PC-9 (cell line): ENCODE measurements at regions not wholly inside any gene's neighbourhood (a gene's known extent, or its start where the extent isn't known, plus 50 kb on each side); places are given as distances from the start of the nearest gene placed in this dataset.

ENCODE experiments used
- BruUV-seq: library from RNA; stranded (reverse); fragments of 400-500 nt; replicated peaks from 2 replicates; lab custom pipeline; 2021; lab: Mats Ljungman, UMichigan
- CTCF ChIA-PET: fragments of 300-600 bp; sonication (Branson Sonifier 250); formaldehyde crosslinking; loops from one replicate; lab custom pipeline; 2022; ENCODE audit warnings: antibody characterized with exemption; lab: Charles Lee
- POLR2A ChIA-PET: fragments of 300-600 bp; sonication (Branson Sonifier 250); formaldehyde crosslinking; loops from one replicate; lab custom pipeline; 2022; ENCODE audit warnings: antibody characterized with exemption; ENCODE audit not compliant: unreplicated experiment; lab: Charles Lee
- DNase-seq, 2 experiments: peaks; one replicate each; pipeline versions ENCODE4 v3.0.0 to v3.0.0-alpha.2; 2015 to 2022; ENCODE audit warnings: mixed read lengths in 1 of 2
- H2AFZ ChIP-seq: fragments of 200-600 bp; sonication (generic); 2 replicates; pipeline ENCODE4 v1.8.1; 2017; ENCODE audit warnings: antibody characterized with exemption
- H3F3A ChIP-seq: fragments of 200-600 bp; sonication (generic); 2 replicates; pipeline ENCODE4 v1.8.1; 2017; ENCODE audit warnings: antibody characterized with exemption, mild to moderate bottlenecking, low read depth; ENCODE audit not compliant: insufficient read depth
- H3K27ac ChIP-seq: fragments of 200-600 bp; sonication (generic); 2 replicates; pipeline ENCODE4 v1.6.1; 2016; ENCODE audit warnings: mixed run types
- H3K27me3 ChIP-seq: fragments of 200-600 bp; sonication (generic); 2 replicates; pipeline ENCODE4 v1.6.1; 2016; ENCODE audit warnings: low read depth, mixed run types; ENCODE audit not compliant: insufficient read depth
- H3K36me3 ChIP-seq: fragments of 200-600 bp; sonication (generic); 2 replicates; pipeline ENCODE4 v1.6.1; 2016; ENCODE audit warnings: low read depth, mixed run types
- H3K4me1 ChIP-seq: fragments of 200-600 bp; sonication (generic); replicated peaks from 2 replicates; pipeline ENCODE4 v1.6.1; 2016; ENCODE audit warnings: mixed run types; ENCODE audit not compliant: insufficient read depth
- H3K4me2 ChIP-seq: fragments of 200-600 bp; sonication (generic); 2 replicates; pipeline ENCODE4 v1.6.1; 2017; ENCODE audit warnings: mixed run types
- H3K4me3 ChIP-seq: fragments of 200-600 bp; sonication (generic); 2 replicates; pipeline ENCODE4 v1.6.1; 2016; ENCODE audit warnings: mixed run types
- H3K79me2 ChIP-seq: fragments of 200-600 bp; sonication (generic); 2 replicates; pipeline ENCODE4 v1.6.1; 2017; ENCODE audit warnings: low read depth, mixed run types
- H3K9me2 ChIP-seq: fragments of 200-600 bp; sonication (generic); 2 replicates; pipeline ENCODE4 v1.8.1; 2017; ENCODE audit warnings: mild to moderate bottlenecking; ENCODE audit not compliant: insufficient read depth
- H3K9me3 ChIP-seq: fragments of 200-600 bp; sonication (generic); 2 replicates; pipeline ENCODE4 v1.8.1; 2016; ENCODE audit warnings: low read depth; ENCODE audit not compliant: insufficient read depth
- H4K20me1 ChIP-seq: fragments of 200-600 bp; sonication (generic); 2 replicates; pipeline ENCODE4 v1.8.1; 2017; ENCODE audit not compliant: insufficient read depth
- CTCF ChIP-seq: fragments of 200-600 bp; sonication (generic); conservative IDR thresholded peaks from 2 replicates; pipeline ENCODE4 v1.6.1; 2017; ENCODE audit warnings: mixed run types, antibody characterized with exemption, mild to moderate bottlenecking, moderate library complexity
- EZH2 ChIP-seq: fragments of 200-600 bp; sonication (generic); IDR thresholded peaks from 2 replicates; pipeline ENCODE4 v1.8.0; 2017; ENCODE audit warnings: antibody characterized with exemption, low read depth
- intact Hi-C: fragments of 100-400 bp; cut with micrococcal nuclease; formaldehyde crosslinking; loops from one replicate; pipeline ENCODE4 v1.10.0; 2022; ENCODE audit not compliant: unreplicated experiment

GRCh38 chr1:18057623-18058022, 50.0 kb upstream of the IGSF21 start:
- peaks cover 69% of the 10 kb centered on the region for H3K27me3 ChIP-seq
- no TSS peak for BruUV-seq
- no peak overlapping the region for H3K4me2 ChIP-seq
- H4K20me1 ChIP-seq, result no peaks in the 10 kb centered on the region
- intact Hi-C loops, result no loop called here
- DNase-seq, result no peak
- H3K4me3 ChIP-seq, result no peak overlapping the region
- H2AFZ ChIP-seq, result no peak overlapping the region
- ChIA-PET CTCF (no interaction called here), POLR2A (no interaction called here)
- no peaks in the 10 kb centered on the region for H3F3A ChIP-seq
- H3K4me1 ChIP-seq, result no peaks in the 10 kb centered on the region
- no peaks in the 10 kb centered on the region for H3K9me2 ChIP-seq
- no peaks in the 10 kb centered on the region for H3K79me2 ChIP-seq
- H3K9me3 ChIP-seq, result no peaks in the 10 kb centered on the region
- no peak overlapping the region for H3K27ac ChIP-seq
- TF ChIP-seq EZH2 (no peak), CTCF (no peak)
- H3K36me3 ChIP-seq, result no peaks in the 10 kb centered on the region
